MM.1S (cell line): ENCODE measurements at regions not wholly inside any gene's neighbourhood (a gene's known extent, or its start where the extent isn't known, plus 50 kb on each side); places are given as distances from the start of the nearest gene placed in this dataset.

Experiments
- DNase-seq: peaks from one replicate; pipeline ENCODE4 v3.0.0-alpha.2; 2015
- H2AFZ ChIP-seq: fragments of 300-600 bp; sonication (generic); 2 replicates; pipeline ENCODE4 v1.6.0; 2016; ENCODE audit warnings: antibody characterized with exemption, low read length
- H3F3A ChIP-seq: fragments of 300-600 bp; sonication (generic); 2 replicates; pipeline ENCODE4 v1.6.1; 2016; ENCODE audit warnings: mild to moderate bottlenecking, antibody characterized with exemption, low read length, moderate library complexity, mixed read lengths; ENCODE audit not compliant: insufficient read depth
- H3K27ac ChIP-seq: fragments of 300-600 bp; sonication (generic); 2 replicates; pipeline ENCODE4 v1.5.1; 2016; ENCODE audit warnings: mild to moderate bottlenecking, low read length
- H3K27me3 ChIP-seq: fragments of 300-600 bp; sonication (generic); replicated peaks from 2 replicates; pipeline ENCODE4 v1.6.0; 2016; ENCODE audit warnings: low read length; ENCODE audit not compliant: insufficient read depth
- H3K36me3 ChIP-seq: fragments of 300-600 bp; sonication (generic); replicated peaks from 2 replicates; pipeline ENCODE4 v1.6.1; 2016; ENCODE audit warnings: mild to moderate bottlenecking, low read length, mixed read lengths; ENCODE audit not compliant: insufficient read depth
- H3K4me1 ChIP-seq: fragments of 300-600 bp; sonication (generic); 2 replicates; pipeline ENCODE4 v1.6.1; 2016; ENCODE audit warnings: low read length, mixed read lengths
- H3K4me2 ChIP-seq: fragments of 300-600 bp; sonication (generic); 2 replicates; pipeline ENCODE4 v1.6.0; 2016; ENCODE audit warnings: low read depth, low read length
- H3K4me3 ChIP-seq: fragments of 300-600 bp; sonication (generic); 2 replicates; pipeline ENCODE4 v1.5.1; 2016; ENCODE audit warnings: low read length, mixed read lengths
- H3K79me2 ChIP-seq: fragments of 300-600 bp; sonication (generic); 2 replicates; pipeline ENCODE4 v1.6.1; 2016; ENCODE audit warnings: mixed run types, low read length, mixed read lengths
- H3K9ac ChIP-seq: fragments of 300-600 bp; sonication (generic); 2 replicates; pipeline ENCODE4 v1.6.1; 2016; ENCODE audit warnings: low read length, mixed read lengths
- H3K9me2 ChIP-seq: fragments of 300-600 bp; sonication (generic); replicated peaks from 2 replicates; pipeline ENCODE4 v1.6.1; 2016; ENCODE audit warnings: mild to moderate bottlenecking, low read length, mixed read lengths; ENCODE audit not compliant: insufficient read depth
- H3K9me3 ChIP-seq: fragments of 300-600 bp; sonication (generic); replicated peaks from 2 replicates; pipeline ENCODE4 v1.6.1; 2016; ENCODE audit warnings: mild to moderate bottlenecking, low read length, mixed read lengths; ENCODE audit not compliant: insufficient read depth
- H4K20me1 ChIP-seq: fragments of 300-600 bp; sonication (generic); 2 replicates; pipeline ENCODE4 v1.6.1; 2016; ENCODE audit warnings: mild to moderate bottlenecking, low read length, moderate library complexity, mixed read lengths; ENCODE audit not compliant: insufficient read depth
- CTCF ChIP-seq: fragments of 300-600 bp; sonication (generic); IDR thresholded peaks from 2 replicates; pipeline ENCODE4 v1.5.1; 2016; ENCODE audit warnings: antibody characterized with exemption, low read length, mixed read lengths
- EZH2 ChIP-seq: fragments of 300-600 bp; sonication (generic); optimal IDR thresholded peaks from 2 replicates; pipeline ENCODE3; 2017; ENCODE audit warnings: low read depth, mild to moderate bottlenecking, antibody characterized with exemption, low read length, mixed read lengths
- EZH2phosphoT487 ChIP-seq: fragments of 300-600 bp; sonication (generic); IDR thresholded peaks from 2 replicates; pipeline ENCODE4 v1.6.1; 2018; ENCODE audit warnings: antibody characterized with exemption, low read length

GRCh38 chrX:9285342-9285771 lies 179.5 kb upstream of the TBL1X start:
- no peaks in the 10 kb centered on the region for H3K9me3 ChIP-seq

GRCh38 chrX:9286234-9286633 lies 178.6 kb upstream of the TBL1X start:
- Histone ChIP-seq H3K4me1 (no peaks in the 10 kb centered on the region), H3K4me3 (no peak overlapping the region), H3K4me2 (no peak overlapping the region), H2AFZ (no peak overlapping the region), H3K27me3 (no peaks in the 10 kb centered on the region), H4K20me1 (no peaks in the 10 kb centered on the region), H3K9me3 (no peaks in the 10 kb centered on the region), H3K9ac (no peak overlapping the region), H3K36me3 (no peaks in the 10 kb centered on the region), H3K9me2 (no peaks in the 10 kb centered on the region), H3F3A (no peaks in the 10 kb centered on the region), H3K27ac (no peak overlapping the region), H3K79me2 (no peaks in the 10 kb centered on the region)
- no peak for DNase-seq
- TF ChIP-seq CTCF: no peak
- no peak for TF ChIP-seq EZH2
- no peak for TF ChIP-seq EZH2phosphoT487

More at GRCh38 chrX:9285342-9285771, 179.5 kb upstream of the TBL1X start:
- no peaks in the 10 kb centered on the region for H3K79me2 ChIP-seq
- H3K4me1 ChIP-seq: no peaks in the 10 kb centered on the region
- H2AFZ ChIP-seq: no peak overlapping the region
- H3K9ac ChIP-seq: no peak overlapping the region
- H3K9me2 ChIP-seq: no peaks in the 10 kb centered on the region
- no peaks in the 10 kb centered on the region for H3K36me3 ChIP-seq
- no peaks in the 10 kb centered on the region for H4K20me1 ChIP-seq
- DNase-seq: no peak
- no peak overlapping the region for H3K27ac ChIP-seq
- no peak overlapping the region for H3K4me3 ChIP-seq
- no peak overlapping the region for H3K4me2 ChIP-seq
- TF ChIP-seq EZH2: no peak
- no peak for TF ChIP-seq CTCF
- TF ChIP-seq EZH2phosphoT487: no peak
- no peaks in the 10 kb centered on the region for H3K27me3 ChIP-seq
- no peaks in the 10 kb centered on the region for H3F3A ChIP-seq

GRCh38 chrX:9291629-9292028 lies 173.2 kb upstream of the TBL1X start:
- TF ChIP-seq CTCF: no peak
- no peak for TF ChIP-seq EZH2
- TF ChIP-seq EZH2phosphoT487: no peak
- Histone ChIP-seq H2AFZ (no peak overlapping the region), H3K27ac (no peak overlapping the region), H3K9ac (no peak overlapping the region), H3F3A (no peaks in the 10 kb centered on the region), H3K27me3 (no peaks in the 10 kb centered on the region), H3K36me3 (no peaks in the 10 kb centered on the region), H3K9me3 (no peaks in the 10 kb centered on the region), H3K4me3 (no peak overlapping the region), H4K20me1 (no peaks in the 10 kb centered on the region), H3K9me2 (no peaks in the 10 kb centered on the region), H3K4me1 (no peaks in the 10 kb centered on the region), H3K79me2 (no peaks in the 10 kb centered on the region), H3K4me2 (no peak overlapping the region)
- DNase-seq: no peak
